Psoas muscle (tissue), 7 donors: ENCODE measurements at regions not wholly inside any gene's neighbourhood (a gene's known extent, or its start where the extent isn't known, plus 50 kb on each side); places are given as distances from the start of the nearest gene placed in this dataset.

Source experiments
- ATAC-seq, 4 donors: fragments of 200-7000 bp; cut with Tn5 transposase; one replicate each; pipeline ENCODE4 v1.9.1; 2020; ENCODE audit warnings: moderate library complexity in 3 of 4, mild to moderate bottlenecking in 2 of 4
- DNase-seq, 2 donors: peaks; one replicate each; pipeline ENCODE4 v3.0.0-alpha.2; 2020
- H3K27ac ChIP-seq: fragments of 200-600 bp; one replicate; pipeline ENCODE4 v1.8.0; 2022
- H3K27me3 ChIP-seq, 3 donors: fragments of 200-600 bp in 1 of 3; one replicate each; pipeline versions ENCODE4 v1.6.1 to v1.8.0; 2013 to 2022; ENCODE audit warnings: low read length in 2 of 3, mild to moderate bottlenecking in 2 of 3, moderate library complexity in 1 of 3; ENCODE audit not compliant: insufficient read depth in 3 of 3
- H3K36me3 ChIP-seq, 2 donors: fragments of 200-600 bp in 1 of 2; one replicate each; pipeline versions ENCODE4 v1.6.1 to v1.8.0; 2013 to 2022; ENCODE audit warnings: low read depth in 1 of 2, mild to moderate bottlenecking in 1 of 2, moderate library complexity in 1 of 2; ENCODE audit not compliant: insufficient read depth in 1 of 2
- H3K4me1 ChIP-seq: fragments of 200-600 bp; one replicate; pipeline ENCODE4 v1.8.0; 2022
- H3K4me3 ChIP-seq: fragments of 200-600 bp; one replicate; pipeline ENCODE4 v1.8.0; 2022; ENCODE audit warnings: mild to moderate bottlenecking
- H3K9me3 ChIP-seq: fragments of 200-600 bp; one replicate; pipeline ENCODE4 v1.8.0; 2022
- WGBS, 3 donors: extraction: QIAGEN DNeasy Blood & Tissue Kit; methylation state at CpG; one replicate each; pipeline versions ENCODE4 v1.1.6 to v1.1.7; 2013; 5-methylcytosine and 5-hydroxymethylcytosine counted together
- intact Hi-C, 2 donors: fragments of 100-400 bp; cut with DNase I; formaldehyde crosslinking; loops; one replicate each; pipeline versions ENCODE4 v1.11.0 to v1.14.2; 2022
- TF ChIP-seq, protein P1 (sequence below): fragments of 200-600 bp; IDR thresholded peaks from one replicate; pipeline ENCODE4 v1.8.0; 2022; ENCODE audit warnings: antibody characterized with exemption
- donor health status: healthy with polysubstance abuse.
- donor health status: DM: no; HTN: no; CAD: no; lungs with moderate emphysema.
- donor health status: Bipolar disorder and iron deficiency.
- donor health status: healthy.
- donor health status: DM: yes; HTN: yes; CAD: no.
- donor health status: DM: no; HTN: no; CAD: no.
- donor health status: DM: yes; HTN: yes; CAD: no.

DNA sequence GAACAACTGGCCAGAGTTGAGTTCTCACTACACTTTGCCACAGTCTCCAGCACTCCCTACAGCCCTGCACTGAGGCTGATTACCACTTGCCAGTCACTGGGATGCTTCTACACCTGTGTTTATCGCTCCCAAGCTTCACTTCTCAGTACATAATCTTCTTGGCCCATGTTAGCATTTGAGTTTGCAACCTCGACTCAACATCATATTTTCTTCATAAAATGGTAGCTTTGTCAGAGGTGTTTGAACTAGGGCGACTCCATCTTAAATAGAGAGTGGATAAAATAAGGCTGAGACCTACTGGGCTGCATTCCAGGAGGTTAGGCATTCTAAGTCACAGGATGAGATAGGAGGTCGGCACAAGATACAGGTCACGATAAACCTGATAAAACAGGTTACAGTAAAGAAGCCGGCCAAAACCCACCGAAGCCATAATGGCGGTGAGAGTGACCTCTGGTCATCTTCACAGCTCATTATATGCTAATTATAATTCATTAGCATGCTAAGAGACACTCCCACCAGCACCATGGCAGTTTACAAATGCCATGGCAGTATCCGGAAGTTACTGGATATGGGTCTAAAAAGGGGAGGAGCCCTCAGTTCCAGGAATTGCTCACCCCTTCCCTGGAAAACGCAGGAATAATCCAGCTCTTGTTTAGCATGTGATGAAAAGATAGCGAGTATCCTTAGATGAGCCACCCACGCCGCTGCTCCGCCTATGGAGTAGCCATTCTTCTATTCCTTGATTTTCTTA, 105.8 kb upstream of the KLF6 start:
- Histone ChIP-seq H3K27me3 (no peaks in the 10 kb centered on the region), H3K27ac (no peak overlapping the region), H3K9me3 (no peaks in the 10 kb centered on the region), H3K4me3 (no peak overlapping the region), H3K4me1 (peaks cover 20% of the 10 kb centered on the region), H3K36me3 (no peaks in the 10 kb centered on the region)
- intact Hi-C loops: no loop called here
- ATAC-seq: no peak
- TF ChIP-seq, protein P1, sequence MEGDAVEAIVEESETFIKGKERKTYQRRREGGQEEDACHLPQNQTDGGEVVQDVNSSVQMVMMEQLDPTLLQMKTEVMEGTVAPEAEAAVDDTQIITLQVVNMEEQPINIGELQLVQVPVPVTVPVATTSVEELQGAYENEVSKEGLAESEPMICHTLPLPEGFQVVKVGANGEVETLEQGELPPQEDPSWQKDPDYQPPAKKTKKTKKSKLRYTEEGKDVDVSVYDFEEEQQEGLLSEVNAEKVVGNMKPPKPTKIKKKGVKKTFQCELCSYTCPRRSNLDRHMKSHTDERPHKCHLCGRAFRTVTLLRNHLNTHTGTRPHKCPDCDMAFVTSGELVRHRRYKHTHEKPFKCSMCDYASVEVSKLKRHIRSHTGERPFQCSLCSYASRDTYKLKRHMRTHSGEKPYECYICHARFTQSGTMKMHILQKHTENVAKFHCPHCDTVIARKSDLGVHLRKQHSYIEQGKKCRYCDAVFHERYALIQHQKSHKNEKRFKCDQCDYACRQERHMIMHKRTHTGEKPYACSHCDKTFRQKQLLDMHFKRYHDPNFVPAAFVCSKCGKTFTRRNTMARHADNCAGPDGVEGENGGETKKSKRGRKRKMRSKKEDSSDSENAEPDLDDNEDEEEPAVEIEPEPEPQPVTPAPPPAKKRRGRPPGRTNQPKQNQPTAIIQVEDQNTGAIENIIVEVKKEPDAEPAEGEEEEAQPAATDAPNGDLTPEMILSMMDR: no peak
- DNase-seq: no peak
- 94 to 97% (median 95%) methylated on average over 14 of the region's 14 CpGs for WGBS, 3 donors

GRCh38 chr10:3889961-3890522, 105.0 kb upstream of the KLF6 start:
- Histone ChIP-seq H3K4me3 (no peak overlapping the region), H3K9me3 (no peaks in the 10 kb centered on the region), H3K27me3 (no peaks in the 10 kb centered on the region), H3K36me3 (no peaks in the 10 kb centered on the region), H3K27ac (no peak overlapping the region), H3K4me1 (peaks cover 20% of the 10 kb centered on the region)
- DNase-seq (no peak), ATAC-seq (no peak)
- intact Hi-C loops: loop anchor here in 1 of 2 donors (5.0 to 10.0 kb wide), 2 partner anchors 63 to 765 kb away; no protein-coding TSS in a partner anchor
- TF ChIP-seq, protein P1: no peak
- WGBS, 3 donors: 58 to 74% (median 60%) methylated on average over 4 of the region's 4 CpGs

- H3K27me3 ChIP-seq: no peaks in the 10 kb centered on the region
- peaks cover 20% of the 10 kb centered on the region for H3K4me1 ChIP-seq
- WGBS, 3 donors: 49 to 71% (median 54%) methylated on average over 9 of the region's 9 CpGs
- H3K27ac ChIP-seq: peak overlapping the region; percentile 80
- no peak overlapping the region for H3K4me3 ChIP-seq
- intact Hi-C loops: loop anchor here in 1 of 2 donors (5.0 to 10.0 kb wide), 2 partner anchors 61 to 767 kb away; no protein-coding TSS in a partner anchor
- DNase-seq (peak in 1 of 2 donors; percentile 47), ATAC-seq (peak; percentile 48 to 56 (median 52))
- TF ChIP-seq, protein P1: no peak
- no peaks in the 10 kb centered on the region for H3K9me3 ChIP-seq
- H3K36me3 ChIP-seq: no peaks in the 10 kb centered on the region
Measured at GRCh38 chr10:3887885-3888476, 103.0 kb upstream of the KLF6 start.

GRCh38 chr10:3887404-3887803, 102.4 kb upstream of the KLF6 start:
- WGBS, 3 donors: 48 to 76% (median 54%) methylated on average over 7 of the region's 7 CpGs
- DNase-seq (peak in 1 of 2 donors; percentile 34), ATAC-seq (peak in 3 of 4 donors; percentile 26 to 47 (median 29))
- TF ChIP-seq, protein P1: no peak
- intact Hi-C loops: loop anchor here in 1 of 2 donors (5.0 to 10.0 kb wide), 2 partner anchors 60 to 767 kb away; no protein-coding TSS in a partner anchor
- H3K4me3 ChIP-seq: peak overlapping the region; percentile 16
- no peaks in the 10 kb centered on the region for H3K9me3 ChIP-seq
- peaks cover 20% of the 10 kb centered on the region for H3K4me1 ChIP-seq
- no peaks in the 10 kb centered on the region for H3K27me3 ChIP-seq
- peak overlapping the region; percentile 80 for H3K27ac ChIP-seq
- H3K36me3 ChIP-seq: no peaks in the 10 kb centered on the region
